ENCODE measurements at regions not wholly inside any gene's neighbourhood (a gene's known extent, or its start where the extent isn't known, plus 50 kb on each side); places are given as distances from the start of the nearest gene placed in this dataset.

- H3K4me3 ChIP-seq (ENCODE audit: control insufficient read depth, low read depth, low read length): no peak overlapping the region
- no peak for TF ChIP-seq CTCF (IDR thresholded peaks at IDR 0.05; ENCODE audit: control insufficient read depth, insufficient read depth, low read depth, low read length, missing control alignments)
- DNase-seq (ENCODE audit: low read depth): no peak
These were observed 50.5 kb upstream of the DLX2 start for GRCh38 chr2:172153156-172153555.

- no peak overlapping the region for H3K4me3 ChIP-seq (ENCODE audit: control insufficient read depth, low read depth, low read length)
- DNase-seq (ENCODE audit: low read depth): no peak
- no peak for TF ChIP-seq CTCF (IDR thresholded peaks at IDR 0.05; ENCODE audit: control insufficient read depth, insufficient read depth, low read depth, low read length, missing control alignments)
These were observed 51.1 kb upstream of the DLX2 start for GRCh38 chr2:172153757-172154156.

- H3K4me3 ChIP-seq (ENCODE audit: control insufficient read depth, low read depth, low read length): no peak overlapping the region
- no peak for DNase-seq (ENCODE audit: low read depth)
- TF ChIP-seq CTCF (IDR thresholded peaks at IDR 0.05; ENCODE audit: control insufficient read depth, insufficient read depth, low read depth, low read length, missing control alignments): no peak
These were observed 53.1 kb upstream of the DLX2 start for GRCh38 chr2:172155752-172156151.

GRCh38 chr2:172160839-172161238, 58.1 kb upstream of the DLX2 start:
- H3K4me3 ChIP-seq (ENCODE audit: control insufficient read depth, low read depth, low read length): no peak overlapping the region
- DNase-seq (ENCODE audit: low read depth): no peak
- no peak for TF ChIP-seq CTCF (IDR thresholded peaks at IDR 0.05; ENCODE audit: control insufficient read depth, insufficient read depth, low read depth, low read length, missing control alignments)

GRCh38 chr2:172162225-172162733, 59.6 kb upstream of the DLX2 start:
- no peak for DNase-seq (ENCODE audit: low read depth)
- H3K4me3 ChIP-seq (ENCODE audit: control insufficient read depth, low read depth, low read length): no peak overlapping the region
- no peak for TF ChIP-seq CTCF (IDR thresholded peaks at IDR 0.05; ENCODE audit: control insufficient read depth, insufficient read depth, low read depth, low read length, missing control alignments)

GRCh38 chr2:172162739-172163336, 60.1 kb upstream of the DLX2 start:
- no peak for DNase-seq (ENCODE audit: low read depth)
- H3K4me3 ChIP-seq (ENCODE audit: control insufficient read depth, low read depth, low read length): no peak overlapping the region
- TF ChIP-seq CTCF (IDR thresholded peaks at IDR 0.05; ENCODE audit: control insufficient read depth, insufficient read depth, low read depth, low read length, missing control alignments): no peak
